H1 (cell line): ENCODE measurements at regions not wholly inside any gene's neighbourhood (a gene's known extent, or its start where the extent isn't known, plus 50 kb on each side); places are given as distances from the start of the nearest gene placed in this dataset.

Source experiments
- CTCF ChIA-PET: fragments of 300-600 bp; sonication (Branson Sonifier 250); formaldehyde crosslinking; loops from one replicate; lab custom pipeline; 2021; ENCODE audit not compliant: partially characterized antibody; lab: Charles Lee
- POLR2A ChIA-PET: fragments of 300-600 bp; sonication (Branson Sonifier 250); formaldehyde crosslinking; loops from one replicate; lab custom pipeline; 2021; ENCODE audit warnings: inconsistent platforms; ENCODE audit not compliant: partially characterized antibody; lab: Charles Lee
- DNase-seq, 2 experiments: peaks; one replicate each; pipeline versions ENCODE4 v3.0.0 to v3.0.0-alpha.2; 2010 to 2022; ENCODE audit warnings: low spot score in 2 of 2, low read depth in 1 of 2, mixed read lengths in 1 of 2
- FAIRE-seq: peaks from 2 replicates; lab custom pipeline; 2011; peaks lifted over from hg19 to GRCh38; lab: Jason Lieb, UNC
- H2AFZ ChIP-seq: 2 replicates; pipeline ENCODE4 v1.8.1; 2012; ENCODE audit warnings: low read length, inconsistent platforms
- H2AK5ac ChIP-seq: 2 replicates; pipeline ENCODE4 v1.6.1; 2013; ENCODE audit warnings: low read depth, low read length
- H2BK120ac ChIP-seq: replicated peaks from 2 replicates; pipeline ENCODE3; 2013; ENCODE audit warnings: low read depth, low read length, inconsistent platforms
- H2BK12ac ChIP-seq: 2 replicates; pipeline ENCODE4 v1.6.1; 2013; ENCODE audit warnings: low read depth, low read length
- H2BK15ac ChIP-seq: 2 replicates; pipeline ENCODE4 v1.6.1; 2013; ENCODE audit warnings: low read length
- H2BK20ac ChIP-seq: 2 replicates; pipeline ENCODE4 v1.6.1; 2013; ENCODE audit warnings: low read length
- H2BK5ac ChIP-seq: 2 replicates; pipeline ENCODE4 v1.6.1; 2013; ENCODE audit warnings: low read depth, low read length
- H3K14ac ChIP-seq: 2 replicates; pipeline ENCODE4 v1.6.1; 2013; ENCODE audit warnings: inconsistent platforms; ENCODE audit not compliant: insufficient read length
- H3K18ac ChIP-seq: 2 replicates; pipeline ENCODE4 v1.6.1; 2013; ENCODE audit warnings: low read length; ENCODE audit errors: extremely low read depth
- H3K23ac ChIP-seq: 2 replicates; pipeline ENCODE4 v1.6.1; 2013; ENCODE audit warnings: inconsistent platforms; ENCODE audit not compliant: insufficient read length
- H3K23me2 ChIP-seq: 2 replicates; pipeline ENCODE4 v1.6.1; 2013; ENCODE audit warnings: low read depth, low read length
- H3K27ac ChIP-seq: 2 replicates; pipeline ENCODE4 v1.6.1; 2011; ENCODE audit warnings: low read depth, low read length, inconsistent platforms
- H3K27me3 ChIP-seq, 4 experiments: replicated peaks in 1 of 4; 1 replicate in 1 of 4; 2 replicates in 3 of 4; pipeline versions ENCODE4 v1.6.1 to v1.8.1; 2011 to 2013; ENCODE audit warnings: low read length in 3 of 4, mild to moderate bottlenecking in 3 of 4, inconsistent platforms in 2 of 4, mixed read lengths in 2 of 4, moderate library complexity in 1 of 4; ENCODE audit not compliant: control insufficient read depth in 3 of 4, insufficient read depth in 3 of 4; ENCODE audit errors: extremely low read depth in 1 of 4
- H3K36me3 ChIP-seq, 4 experiments: 2 replicates each; pipeline versions ENCODE4 v1.6.1 to v1.8.1; 2011 to 2013; ENCODE audit warnings: mild to moderate bottlenecking in 4 of 4, low read length in 3 of 4, moderate library complexity in 2 of 4, control low read depth in 1 of 4, inconsistent platforms in 1 of 4; ENCODE audit not compliant: insufficient read depth in 4 of 4, control insufficient read depth in 2 of 4
- H3K4ac ChIP-seq: replicated peaks from 2 replicates; pipeline ENCODE3; 2013; ENCODE audit warnings: low read length, low read depth, mixed read lengths, inconsistent platforms; ENCODE audit not compliant: insufficient read length
- H3K4me1 ChIP-seq, 4 experiments: replicated peaks in 1 of 4; 1 replicate in 1 of 4; 2 replicates in 3 of 4; pipeline versions ENCODE4 v1.6.1 to v1.8.1; 2011 to 2013; ENCODE audit warnings: low read length in 3 of 4, inconsistent platforms in 2 of 4, mixed read lengths in 1 of 4; ENCODE audit not compliant: insufficient read depth in 4 of 4, control insufficient read depth in 3 of 4
- H3K4me2 ChIP-seq, 2 experiments: 2 replicates each; pipeline versions ENCODE4 v1.6.1 to v1.8.1; 2011 to 2013; ENCODE audit warnings: low read depth in 2 of 2, low read length in 2 of 2, control low read depth in 1 of 2, inconsistent platforms in 1 of 2, mild to moderate bottlenecking in 1 of 2; ENCODE audit not compliant: insufficient read depth in 1 of 2
- H3K4me3 ChIP-seq, 4 experiments: fragments of 200-600, 300-600 bp in 1 of 4; sonication (generic), shearing (Covaris generic), sonication (Bioruptor Twin) in 1 of 4; 2 replicates each; pipeline versions ENCODE4 v1.5.1 to v1.8.1; 2011 to 2016; ENCODE audit warnings: low read length in 4 of 4, low read depth in 3 of 4, control low read depth in 2 of 4, inconsistent platforms in 2 of 4, mild to moderate bottlenecking in 2 of 4, mixed read lengths in 1 of 4, moderate library complexity in 1 of 4; ENCODE audit not compliant: insufficient read depth in 2 of 4; ENCODE audit errors: extremely low read depth in 1 of 4
- H3K56ac ChIP-seq: replicated peaks from 2 replicates; pipeline ENCODE3; 2013; ENCODE audit warnings: low read depth, mild to moderate bottlenecking, mixed read lengths, low read length, inconsistent platforms; ENCODE audit not compliant: insufficient read length
- H3K79me1 ChIP-seq: 2 replicates; pipeline ENCODE4 v1.6.1; 2013; ENCODE audit warnings: low read depth, low read length, control low read depth
- H3K79me2 ChIP-seq, 2 experiments: 2 replicates each; pipeline versions ENCODE4 v1.6.1 to v1.8.1; 2012 to 2013; ENCODE audit warnings: low read length in 2 of 2, mild to moderate bottlenecking in 2 of 2, inconsistent platforms in 1 of 2; ENCODE audit not compliant: insufficient read depth in 2 of 2, control insufficient read depth in 1 of 2
- H3K9ac ChIP-seq, 4 experiments: replicated peaks in 1 of 4; 1 replicate in 1 of 4; 2 replicates in 3 of 4; pipeline versions ENCODE4 v1.6.1 to v1.8.1; 2011 to 2013; ENCODE audit warnings: low read depth in 3 of 4, low read length in 3 of 4, control low read depth in 2 of 4, mild to moderate bottlenecking in 2 of 4, moderate library complexity in 2 of 4, inconsistent platforms in 1 of 4; ENCODE audit errors: extremely low read depth in 1 of 4
- H3K9me3 ChIP-seq, 2 experiments: 2 replicates each; pipeline versions ENCODE4 v1.6.1 to v1.8.1; 2012 to 2013; ENCODE audit warnings: mild to moderate bottlenecking in 2 of 2, moderate library complexity in 2 of 2, control low read depth in 1 of 2, inconsistent platforms in 1 of 2, low read depth in 1 of 2, low read length in 1 of 2, mixed read lengths in 1 of 2; ENCODE audit not compliant: insufficient read depth in 2 of 2
- H4K20me1 ChIP-seq, 2 experiments: replicated peaks in 1 of 2; 2 replicates each; pipeline versions ENCODE3 to v1.8.1; 2011 to 2013; ENCODE audit warnings: inconsistent platforms in 2 of 2, low read length in 2 of 2, mild to moderate bottlenecking in 1 of 2; ENCODE audit not compliant: insufficient read depth in 2 of 2, control insufficient read depth in 1 of 2
- H4K5ac ChIP-seq: 2 replicates; pipeline ENCODE4 v1.6.1; 2013; ENCODE audit warnings: low read length, low read depth, mixed read lengths, inconsistent platforms; ENCODE audit not compliant: insufficient read length
- H4K8ac ChIP-seq: 2 replicates; pipeline ENCODE4 v1.8.0; 2013; ENCODE audit warnings: mild to moderate bottlenecking, moderate library complexity, low read length, inconsistent platforms; ENCODE audit not compliant: insufficient read depth; ENCODE audit errors: extremely low read depth
- H4K91ac ChIP-seq: replicated peaks from 2 replicates; pipeline ENCODE3; 2013; ENCODE audit warnings: low read length, mixed read lengths, inconsistent platforms; ENCODE audit not compliant: insufficient read length
- FOSL1 ChIP-seq: IDR thresholded peaks from 2 replicates; pipeline ENCODE4 v1.6.1; 2011; ENCODE audit warnings: mild to moderate bottlenecking, low read depth, low read length, moderate library complexity; ENCODE audit not compliant: insufficient read depth
- KDM5A ChIP-seq: fragments of 200-600 bp; IDR thresholded peaks from 2 replicates; pipeline ENCODE4 v1.7.1; 2012; ENCODE audit warnings: mild to moderate bottlenecking, low read length, inconsistent platforms, mixed read lengths
- MAFK ChIP-seq: IDR thresholded peaks from 2 replicates; pipeline ENCODE4 v1.6.1; 2012; ENCODE audit warnings: low read depth, mild to moderate bottlenecking, improper control_type of control experiment, low read length
- MAX ChIP-seq: IDR thresholded peaks from 2 replicates; pipeline ENCODE4 v1.6.1; 2012; ENCODE audit warnings: inconsistent platforms
- SIX5 ChIP-seq: IDR thresholded peaks from 2 replicates; pipeline ENCODE4 v1.6.1; 2011; ENCODE audit warnings: mild to moderate bottlenecking, low read depth, low read length
- TEAD4 ChIP-seq: IDR thresholded peaks from 2 replicates; pipeline ENCODE4 v1.6.1; 2012; ENCODE audit warnings: low read depth, low read length, inconsistent platforms, mixed read lengths
- ZNF274 ChIP-seq: IDR thresholded peaks from 2 replicates; pipeline ENCODE4 v1.7.0; 2012; ENCODE audit warnings: low read length, borderline replicate concordance; ENCODE audit errors: extremely low read depth
- WGBS, 2 experiments: shearing (Covaris generic) in 1 of 2; methylation state at CpG; one replicate each; pipeline versions ENCODE4 v1.1.6 to v1.1.7; 2013 to 2015; ENCODE audit warnings: low lambda C conversion rate in 2 of 2, mixed read lengths in 2 of 2, inconsistent platforms in 1 of 2, low coverage in 1 of 2, missing lambda C conversion rate in 1 of 2; ENCODE audit not compliant: insufficient replicate concordance in 2 of 2, insufficient coverage in 1 of 2, insufficient read length in 1 of 2; ENCODE audit errors: extremely low coverage in 1 of 2, missing lambda C conversion rate in 1 of 2; 5-methylcytosine and 5-hydroxymethylcytosine counted together

GRCh38 chr9:100838857-100839256, 189.7 kb upstream of the PLPPR1 start:
- 78% methylated on average over 2 of the region's 2 CpGs; no CpG with 5 or more reads in 1 of the 2 experiments for WGBS, 2 experiments
- no peaks in the 10 kb centered on the region for H3K4me1 ChIP-seq

More at GRCh38 chr9:100838857-100839256, 189.7 kb upstream of the PLPPR1 start:
- Histone ChIP-seq H4K8ac (no peak overlapping the region), H3K4me2 (no peak overlapping the region), H2BK120ac (no peak overlapping the region), H2BK20ac (no peak overlapping the region), H3K9ac (no peak overlapping the region), H4K5ac (no peak overlapping the region), H3K27ac (no peak overlapping the region), H2BK12ac (no peak overlapping the region), H2AFZ (peak overlapping the region; percentile 91), H3K27me3 (no peaks in the 10 kb centered on the region), H3K4me3 (no peak overlapping the region), H2AK5ac (no peak overlapping the region), H3K23me2 (no peaks in the 10 kb centered on the region), H3K9me3 (no peaks in the 10 kb centered on the region), H3K36me3 (no peaks in the 10 kb centered on the region), H4K91ac (no peak overlapping the region), H3K79me2 (no peaks in the 10 kb centered on the region), H3K79me1 (no peaks in the 10 kb centered on the region), H4K20me1 (no peaks in the 10 kb centered on the region), H3K4ac (no peak overlapping the region), H3K56ac (no peak overlapping the region), H2BK15ac (no peak overlapping the region), H2BK5ac (no peak overlapping the region), H3K14ac (no peak overlapping the region), H3K18ac (no peak overlapping the region), H3K23ac (no peak overlapping the region)
- no peak for TF ChIP-seq FOSL1
- TF ChIP-seq TEAD4 = no peak
- no peak for TF ChIP-seq ZNF274
- 0 out of 2 replicates have a peak, but pooled peaks have one; percentile 20 for TF ChIP-seq MAFK
- TF ChIP-seq KDM5A = no peak
- TF ChIP-seq SIX5 = peak; percentile 57
- TF ChIP-seq MAX = no peak
- ChIA-PET CTCF (no interaction called here), POLR2A (no interaction called here)
- FAIRE-seq (peak; percentile 36), DNase-seq (no peak)
